HG02642 (cell line): ENCODE measurements at regions not wholly inside any gene's neighbourhood (a gene's known extent, or its start where the extent isn't known, plus 50 kb on each side); places are given as distances from the start of the nearest gene placed in this dataset.
"Not testable (repeated sequence)": the region's sequence is repeated elsewhere in the genome, so short reads cannot be mapped to it uniquely, and the experiment has no call there.

Source experiments
- ATAC-seq: cut with Tn5 transposase; IDR thresholded peaks from one replicate; pipeline ENCODE4 v1.9.1; 2021; ENCODE audit warnings: mild to moderate bottlenecking; ENCODE audit not compliant: unreplicated experiment, poor library complexity

GRCh38 chr2:186138845-186139244, 347.2 kb upstream of the ZC3H15 start:
- no peak for ATAC-seq

DNA sequence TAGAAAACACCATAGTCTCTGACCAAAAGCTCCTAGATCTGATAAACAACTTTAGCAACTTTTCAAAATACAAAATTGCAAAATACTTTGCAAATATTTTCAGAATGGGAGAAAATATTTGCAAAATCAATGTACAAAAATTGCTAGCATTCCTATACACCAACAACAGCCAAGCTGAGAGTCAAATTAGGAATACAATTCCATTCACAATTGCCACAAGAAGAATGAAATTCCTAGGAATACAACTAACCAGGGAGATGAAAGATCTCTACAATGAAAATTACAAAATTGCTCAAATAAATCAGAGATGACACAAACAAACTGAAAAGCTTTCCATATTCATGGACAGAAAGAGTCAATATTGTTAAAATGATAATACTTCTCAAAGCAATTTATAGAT, 327.0 kb upstream of the ZC3H15 start:
- no peak for ATAC-seq

DNA sequence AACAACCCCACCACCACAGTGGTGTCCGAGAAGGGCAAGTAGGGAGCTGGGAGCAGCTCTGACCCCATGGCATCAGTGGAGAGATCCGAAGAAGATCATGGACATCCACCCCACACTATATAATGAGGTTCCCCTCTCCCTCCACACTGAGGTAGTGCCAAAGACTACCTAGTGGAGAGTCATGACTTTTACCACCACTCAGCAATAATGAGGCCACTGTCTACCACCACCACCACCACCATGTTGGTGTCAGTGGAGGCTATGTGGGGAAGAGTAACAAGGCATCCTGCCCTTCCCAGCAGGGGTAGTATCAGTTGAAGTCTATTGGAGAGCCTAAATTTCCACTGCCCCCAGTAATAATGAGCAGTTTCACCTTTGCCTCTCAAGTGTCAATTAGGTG, 321.7 kb upstream of the ZC3H15 start:
- ATAC-seq: no peak

- ATAC-seq: no peak
Observed at GRCh38 chr2:186170693-186171092, 315.4 kb upstream of the ZC3H15 start.

- no peak for ATAC-seq
Observed at GRCh38 chr2:186181625-186182024, 304.4 kb upstream of the ZC3H15 start.

GRCh38 chr2:186182366-186182765, 303.7 kb upstream of the ZC3H15 start:
- not testable (repeated sequence) for ATAC-seq

GRCh38 chr2:186183406-186183805, 302.7 kb upstream of the ZC3H15 start:
- no peak for ATAC-seq

- ATAC-seq: no peak
Observed at GRCh38 chr2:186187854-186188253, 298.2 kb upstream of the ZC3H15 start.

GRCh38 chr2:186189816-186190215, 296.2 kb upstream of the ZC3H15 start:
- ATAC-seq: no peak

- no peak for ATAC-seq
Observed at GRCh38 chr2:186195696-186196095, 290.4 kb upstream of the ZC3H15 start.

DNA sequence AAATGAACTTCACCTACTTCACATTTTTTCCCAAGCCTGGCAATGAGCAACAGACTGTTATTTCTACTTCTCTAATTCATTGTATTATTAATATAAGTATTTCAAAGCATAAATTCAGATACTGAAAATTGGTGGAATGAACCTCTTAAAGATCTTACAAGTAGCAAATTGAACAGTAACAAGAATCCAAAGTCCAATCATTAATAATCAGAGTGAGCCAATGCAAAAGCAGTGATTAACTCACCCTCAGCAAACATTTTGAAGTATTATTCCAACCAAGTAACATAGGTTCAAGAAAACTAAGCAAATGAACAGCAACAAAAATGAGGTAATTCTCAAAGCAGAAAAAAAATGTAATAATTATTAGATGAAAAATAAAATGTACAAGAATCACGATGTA, 288.1 kb upstream of the ZC3H15 start:
- ATAC-seq: no peak

DNA sequence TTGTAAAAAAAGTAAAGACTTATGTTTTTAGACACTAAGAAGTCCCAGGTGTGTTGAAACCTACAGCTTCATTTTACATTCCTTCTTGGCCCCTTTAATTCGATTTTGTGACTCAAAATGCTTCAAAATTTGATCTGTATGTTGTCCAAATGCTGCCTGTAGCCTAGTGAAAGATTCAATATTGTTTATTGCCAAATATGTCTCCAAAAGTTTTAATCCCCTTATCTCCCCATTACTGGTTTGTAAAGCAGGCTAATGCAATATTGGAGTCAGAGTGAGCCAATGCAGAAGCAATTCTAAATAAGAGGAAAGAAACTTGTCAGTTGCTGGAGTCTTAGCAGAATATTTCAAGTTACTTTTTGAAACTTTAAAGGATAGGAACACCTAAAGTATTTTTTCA, 287.0 kb upstream of the ZC3H15 start:
- ATAC-seq: no peak

GRCh38 chr2:186201371-186201770, 284.7 kb upstream of the ZC3H15 start:
- no peak for ATAC-seq

- ATAC-seq: no peak
Observed at GRCh38 chr2:186205254-186205911, 280.7 kb upstream of the ZC3H15 start.

GRCh38 chr2:186209532-186209931, 276.5 kb upstream of the ZC3H15 start:
- ATAC-seq: no peak

DNA sequence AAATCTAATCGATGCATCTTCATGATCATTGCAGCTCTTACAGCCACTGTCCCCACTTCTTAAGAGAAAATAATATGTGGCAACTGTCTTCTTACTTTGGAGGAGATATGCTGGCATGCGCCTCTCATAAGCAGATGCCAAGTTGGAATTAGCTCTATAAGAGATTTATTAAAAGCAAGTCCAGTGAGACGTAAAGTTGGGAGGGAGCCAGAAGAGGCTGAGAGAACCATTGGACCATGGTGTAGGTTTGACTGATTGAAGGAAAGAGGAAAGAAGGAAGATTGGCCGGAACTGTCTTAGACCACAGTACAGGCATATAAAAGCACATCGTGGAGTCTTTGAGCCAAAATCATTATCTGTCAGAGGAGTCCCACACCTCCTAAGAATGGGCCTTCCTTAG, 265.7 kb upstream of the ZC3H15 start:
- ATAC-seq: no peak

DNA sequence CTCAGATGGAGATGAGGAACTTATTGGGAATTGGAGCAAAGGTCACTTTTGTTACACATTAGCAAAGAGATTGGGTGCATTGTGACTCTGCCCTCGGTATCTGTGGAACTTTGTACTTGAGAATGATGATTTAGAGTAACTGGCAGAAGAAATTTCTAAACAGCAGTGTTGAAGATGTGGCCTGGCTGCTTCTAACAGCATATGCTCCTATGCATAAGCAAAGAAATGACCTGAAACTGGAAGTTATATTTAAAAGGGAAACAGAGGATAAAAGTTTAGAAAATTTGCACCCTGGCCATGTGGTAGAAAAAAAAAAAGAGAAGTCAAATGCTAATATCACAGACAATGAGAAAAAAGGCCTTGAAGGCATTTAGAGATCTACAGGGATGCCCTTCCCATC, 256.8 kb upstream of the ZC3H15 start:
- no peak for ATAC-seq

GRCh38 chr2:186241874-186242273, 244.2 kb upstream of the ZC3H15 start:
- no peak for ATAC-seq

DNA sequence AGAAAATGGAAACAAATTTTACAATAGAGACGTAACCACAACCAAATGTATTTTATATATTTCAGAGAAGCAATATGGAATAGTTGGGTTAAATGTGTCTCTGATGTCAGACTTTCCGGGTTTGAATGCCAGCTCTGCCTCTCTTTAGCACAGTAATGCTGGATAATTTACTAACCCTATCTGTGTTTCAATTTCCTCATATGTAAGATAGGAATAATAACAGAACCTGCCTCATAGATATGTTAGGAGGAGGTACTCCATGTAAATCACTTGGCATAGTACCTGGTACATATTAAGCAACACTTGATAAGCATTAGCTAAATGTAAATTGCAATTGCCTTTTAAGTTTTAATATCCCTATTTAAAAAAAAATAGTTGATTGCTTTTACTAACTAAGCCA, 231.3 kb upstream of the ZC3H15 start:
- no peak for ATAC-seq

- ATAC-seq: no peak
Observed at GRCh38 chr2:186255823-186256222, 230.2 kb upstream of the ZC3H15 start.

- ATAC-seq: no peak
Observed at GRCh38 chr2:186256540-186256939, 229.5 kb upstream of the ZC3H15 start.

GRCh38 chr2:186263673-186264250, 222.3 kb upstream of the ZC3H15 start:
- ATAC-seq: no peak
